ENCODE measurements at regions not wholly inside any gene's neighbourhood (a gene's known extent, or its start where the extent isn't known, plus 50 kb on each side); places are given as distances from the start of the nearest gene placed in this dataset.
A peak's percentile ranks its signal among the peaks of the same experiment; 100 is the strongest.

DNA sequence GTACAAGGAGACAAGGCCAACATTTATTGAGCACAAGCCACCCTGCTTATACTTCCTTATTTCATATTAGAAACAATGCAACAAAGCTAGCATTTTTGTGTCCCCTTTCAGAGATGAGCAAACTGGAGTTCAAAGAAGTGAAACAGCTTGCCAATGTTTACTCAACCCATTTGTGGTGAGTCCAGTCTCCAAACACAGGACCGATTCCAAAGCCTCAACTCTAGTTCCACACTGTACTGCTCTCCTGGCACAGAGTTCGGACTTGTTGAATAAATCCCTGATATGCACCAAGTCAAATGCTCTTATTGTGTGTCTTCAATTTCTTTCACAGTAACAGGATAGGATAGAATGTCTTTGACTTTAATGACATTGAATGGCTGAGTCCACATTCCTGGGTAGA, 604.8 kb upstream of the BRINP1 start:
- no peaks in the 10 kb centered on the region for H3K36me3 ChIP-seq (ENCODE audit: control insufficient read depth, insufficient read depth, low read length)
- 100% methylated on average over 1 of the region's 2 CpGs for WGBS, 2 experiments (ENCODE audit: insufficient coverage in 2 of 2)
- no peaks in the 10 kb centered on the region for H3K9me3 ChIP-seq (ENCODE audit: control insufficient read depth, low read length)
- no peak overlapping the region for H3K4me3 ChIP-seq (ENCODE audit: extremely low read depth, insufficient read depth, low read length, poor library complexity, severe bottlenecking)
- no peaks in the 10 kb centered on the region for H3K4me1 ChIP-seq (ENCODE audit: control insufficient read depth, insufficient read depth, low read length, poor library complexity, severe bottlenecking)
- H3K27ac ChIP-seq (ENCODE audit: low read depth, low read length, severe bottlenecking): no peak overlapping the region

DNA sequence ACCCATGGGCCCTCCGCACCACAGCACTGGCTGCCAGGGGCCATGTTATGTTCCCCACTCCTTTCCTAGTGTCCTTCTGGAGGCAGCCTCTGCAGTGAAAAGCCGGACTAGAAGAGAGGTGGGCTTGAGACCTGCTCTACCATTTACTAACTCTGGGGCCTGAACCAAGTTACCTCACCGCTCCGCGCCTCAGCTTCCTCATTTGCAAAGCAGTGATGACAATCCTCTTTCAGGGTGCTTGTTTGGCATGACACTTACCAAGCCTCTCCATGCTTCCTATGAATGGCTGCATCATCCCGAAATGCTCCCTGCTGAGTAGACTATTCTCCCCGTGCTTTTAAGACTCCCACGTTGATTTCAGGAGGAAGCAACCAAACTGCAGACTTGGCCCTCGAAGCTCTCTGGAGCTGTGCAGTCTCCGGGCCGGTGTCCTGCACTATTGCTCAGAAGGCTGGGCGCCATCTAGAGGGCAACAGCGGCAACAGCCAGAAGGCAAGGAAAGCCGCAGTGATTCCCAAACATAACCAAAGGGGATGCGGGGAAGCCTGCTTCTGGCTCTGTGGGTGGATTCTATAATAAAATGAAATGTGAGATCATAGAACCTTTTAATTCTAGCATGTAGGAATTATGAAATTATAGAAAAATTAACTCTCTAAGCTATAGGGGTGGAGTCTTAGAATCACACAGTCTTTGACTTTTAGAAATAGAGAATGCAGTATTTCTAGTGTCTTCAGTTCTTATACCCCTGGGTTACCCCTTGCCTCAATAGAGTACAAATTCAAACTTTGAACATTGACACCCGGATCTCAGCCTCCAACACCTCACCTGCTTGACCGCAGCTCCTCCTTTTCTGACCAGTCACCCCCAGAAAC, 599.8 kb upstream of the BRINP1 start:
- H3K9me3 ChIP-seq (ENCODE audit: control insufficient read depth, low read length): peaks cover 6% of the 10 kb centered on the region
- 39 to 58% methylated on average over 10 to 12 of the region's 17 CpGs for WGBS, 2 experiments (ENCODE audit: insufficient coverage in 2 of 2)
- H3K36me3 ChIP-seq (ENCODE audit: control insufficient read depth, insufficient read depth, low read length): no peaks in the 10 kb centered on the region
- no peak overlapping the region for H3K27ac ChIP-seq (ENCODE audit: low read depth, low read length, severe bottlenecking)
- no peaks in the 10 kb centered on the region for H3K4me1 ChIP-seq (ENCODE audit: control insufficient read depth, insufficient read depth, low read length, poor library complexity, severe bottlenecking)
- H3K4me3 ChIP-seq (ENCODE audit: extremely low read depth, insufficient read depth, low read length, poor library complexity, severe bottlenecking): no peak overlapping the region

DNA sequence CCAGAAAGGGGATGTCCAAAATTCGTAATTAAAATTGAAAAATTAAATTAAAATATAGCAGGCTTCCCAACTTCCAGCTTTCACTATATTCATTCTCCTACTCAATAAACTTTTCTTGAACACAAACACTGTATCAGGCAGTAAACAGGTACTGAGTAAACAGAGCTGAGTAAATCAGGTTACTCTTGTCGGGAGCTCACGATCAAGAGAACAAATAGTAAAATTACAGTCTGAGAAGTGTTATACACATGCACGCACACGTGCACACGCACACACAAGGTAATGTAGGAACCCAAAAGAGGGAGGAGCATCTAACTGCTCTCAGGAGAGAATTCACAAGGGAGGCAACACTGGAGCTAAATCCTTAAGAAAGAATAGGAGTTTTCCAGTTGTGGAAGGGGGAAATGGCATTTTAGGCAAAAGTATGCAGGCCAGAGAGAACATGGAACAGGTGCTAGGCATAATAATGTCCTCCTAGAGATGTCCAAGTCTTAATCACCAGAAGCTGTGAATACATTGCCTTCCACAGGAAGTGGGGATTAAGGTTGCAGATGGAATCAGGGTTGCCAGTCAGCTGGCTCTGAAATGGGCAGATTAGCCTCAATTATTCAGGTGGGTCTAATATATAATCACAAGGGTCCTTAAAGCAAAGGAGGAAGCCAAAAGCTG, 598.8 kb upstream of the BRINP1 start:
- no peaks in the 10 kb centered on the region for H3K36me3 ChIP-seq (ENCODE audit: control insufficient read depth, insufficient read depth, low read length)
- peaks cover 8% of the 10 kb centered on the region for H3K4me1 ChIP-seq (ENCODE audit: control insufficient read depth, insufficient read depth, low read length, poor library complexity, severe bottlenecking)
- no peak overlapping the region for H3K4me3 ChIP-seq (ENCODE audit: extremely low read depth, insufficient read depth, low read length, poor library complexity, severe bottlenecking)
- no peak overlapping the region for H3K27ac ChIP-seq (ENCODE audit: low read depth, low read length, severe bottlenecking)
- WGBS, 2 experiments (ENCODE audit: insufficient coverage in 2 of 2): 93 to 100% methylated on average over 4 to 5 of the region's 6 CpGs
- H3K9me3 ChIP-seq (ENCODE audit: control insufficient read depth, low read length): peaks cover 6% of the 10 kb centered on the region

DNA sequence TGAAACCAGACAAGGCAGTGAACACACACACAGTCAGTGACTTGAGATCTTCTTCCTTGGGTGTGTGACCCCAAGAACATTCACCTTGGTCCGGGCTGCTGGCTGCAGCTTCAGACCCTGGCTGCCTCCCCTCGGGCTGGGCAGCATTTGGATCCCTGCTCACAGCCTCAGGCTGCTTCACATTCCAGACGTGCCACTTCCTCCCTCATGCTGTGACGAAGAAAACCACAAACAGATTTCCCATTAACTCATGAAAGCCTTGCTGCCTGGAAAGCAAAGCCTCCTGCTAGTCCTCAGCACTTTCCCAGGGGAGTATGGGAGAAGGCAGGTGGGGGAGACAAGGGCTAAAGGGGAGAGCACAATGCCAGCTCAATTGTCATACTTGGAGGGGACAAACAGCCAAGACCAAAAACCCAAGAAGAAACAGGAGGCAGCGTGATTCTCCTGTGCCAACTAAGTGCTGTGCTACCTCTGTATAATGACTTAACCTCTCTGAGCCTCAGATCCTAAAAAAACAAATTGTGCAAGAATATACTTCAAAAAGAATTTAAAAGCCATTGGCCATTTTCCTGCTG, 594.6 kb upstream of the BRINP1 start:
- peak overlapping the region; percentile 96 for H3K27ac ChIP-seq (ENCODE audit: low read depth, low read length, severe bottlenecking)
- H3K4me3 ChIP-seq (ENCODE audit: extremely low read depth, insufficient read depth, low read length, poor library complexity, severe bottlenecking): no peak overlapping the region
- H3K4me1 ChIP-seq (ENCODE audit: control insufficient read depth, insufficient read depth, low read length, poor library complexity, severe bottlenecking): peaks cover 16% of the 10 kb centered on the region
- WGBS, 2 experiments (ENCODE audit: insufficient coverage in 2 of 2): 2 to 11% methylated on average over 3 of the region's 5 CpGs
- H3K9me3 ChIP-seq (ENCODE audit: control insufficient read depth, low read length): peaks cover 6% of the 10 kb centered on the region
- no peaks in the 10 kb centered on the region for H3K36me3 ChIP-seq (ENCODE audit: control insufficient read depth, insufficient read depth, low read length)

DNA sequence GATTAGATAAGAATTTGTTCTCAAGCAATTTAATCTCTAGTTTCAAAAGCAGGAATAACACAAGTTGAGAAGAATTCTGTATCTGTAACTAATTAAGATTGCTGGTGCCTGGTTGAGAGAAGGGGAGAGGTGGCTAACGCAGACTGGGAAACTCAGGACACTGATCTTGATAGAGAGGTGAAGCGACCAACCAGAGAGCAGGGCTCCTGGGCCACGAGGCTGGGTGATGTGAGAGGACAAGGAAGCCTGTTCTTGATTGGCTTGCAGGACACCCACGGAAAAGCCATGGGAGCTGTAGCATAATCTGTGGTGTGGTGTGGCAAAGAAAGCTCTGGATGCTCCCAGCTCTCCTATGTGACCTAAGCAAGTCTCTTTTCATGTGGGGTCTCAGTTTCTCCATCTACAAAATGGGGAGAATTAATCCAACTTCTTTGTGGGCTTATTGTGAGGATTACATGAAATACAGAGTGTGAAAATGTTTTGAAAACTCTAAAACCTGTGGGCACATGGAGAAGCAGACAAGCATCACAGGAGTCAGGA, 594.1 kb upstream of the BRINP1 start:
- H3K4me3 ChIP-seq (ENCODE audit: extremely low read depth, insufficient read depth, low read length, poor library complexity, severe bottlenecking): no peak overlapping the region
- H3K27ac ChIP-seq (ENCODE audit: low read depth, low read length, severe bottlenecking): peak overlapping the region; percentile 96
- H3K36me3 ChIP-seq (ENCODE audit: control insufficient read depth, insufficient read depth, low read length): no peaks in the 10 kb centered on the region
- 57% methylated on average over 3 of the region's 4 CpGs for WGBS, 2 experiments (ENCODE audit: insufficient coverage in 2 of 2)
- H3K4me1 ChIP-seq (ENCODE audit: control insufficient read depth, insufficient read depth, low read length, poor library complexity, severe bottlenecking): peaks cover 16% of the 10 kb centered on the region
- H3K9me3 ChIP-seq (ENCODE audit: control insufficient read depth, low read length): peaks cover 6% of the 10 kb centered on the region

DNA sequence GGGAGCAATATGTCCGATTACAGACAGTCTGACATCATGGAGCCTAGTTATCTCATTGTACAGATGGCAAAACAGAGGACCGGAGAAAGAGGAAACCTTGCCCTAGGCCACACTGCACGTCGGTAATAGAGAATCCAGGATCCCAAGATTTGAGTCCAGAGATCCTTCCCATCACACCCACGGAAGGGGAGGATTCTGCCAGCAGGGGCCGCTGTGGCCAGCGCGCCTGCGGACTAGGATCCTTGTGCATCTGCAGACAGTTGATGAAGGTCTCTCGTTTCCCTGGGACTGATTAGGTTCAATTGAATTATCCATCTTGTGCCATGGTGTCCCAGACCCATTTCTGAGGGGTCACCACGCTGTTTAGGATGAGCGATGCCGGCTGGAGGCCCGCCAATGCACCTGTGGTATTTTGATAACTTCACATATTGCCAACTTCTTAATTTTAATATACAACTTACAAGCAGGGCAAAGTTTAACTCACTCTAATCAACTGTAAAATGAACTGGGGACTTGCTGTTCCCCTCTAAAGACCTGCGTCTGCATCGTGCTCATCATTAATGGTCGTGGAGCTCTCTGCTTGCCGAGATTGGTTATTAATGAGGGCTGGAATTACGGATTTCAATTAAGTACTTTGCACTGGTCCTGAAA, 592.7 kb upstream of the BRINP1 start:
- 56 to 59% methylated on average over 13 to 18 of the region's 19 CpGs for WGBS, 2 experiments (ENCODE audit: insufficient coverage in 2 of 2)
- Histone ChIP-seq H3K36me3 (ENCODE audit: control insufficient read depth, insufficient read depth, low read length) (no peaks in the 10 kb centered on the region), H3K9me3 (ENCODE audit: control insufficient read depth, low read length) (peaks cover under 1% of the 10 kb centered on the region), H3K4me1 (ENCODE audit: control insufficient read depth, insufficient read depth, low read length, poor library complexity, severe bottlenecking) (peaks cover 16% of the 10 kb centered on the region), H3K4me3 (ENCODE audit: extremely low read depth, insufficient read depth, low read length, poor library complexity, severe bottlenecking) (no peak overlapping the region), H3K27ac (ENCODE audit: low read depth, low read length, severe bottlenecking) (no peak overlapping the region)

DNA sequence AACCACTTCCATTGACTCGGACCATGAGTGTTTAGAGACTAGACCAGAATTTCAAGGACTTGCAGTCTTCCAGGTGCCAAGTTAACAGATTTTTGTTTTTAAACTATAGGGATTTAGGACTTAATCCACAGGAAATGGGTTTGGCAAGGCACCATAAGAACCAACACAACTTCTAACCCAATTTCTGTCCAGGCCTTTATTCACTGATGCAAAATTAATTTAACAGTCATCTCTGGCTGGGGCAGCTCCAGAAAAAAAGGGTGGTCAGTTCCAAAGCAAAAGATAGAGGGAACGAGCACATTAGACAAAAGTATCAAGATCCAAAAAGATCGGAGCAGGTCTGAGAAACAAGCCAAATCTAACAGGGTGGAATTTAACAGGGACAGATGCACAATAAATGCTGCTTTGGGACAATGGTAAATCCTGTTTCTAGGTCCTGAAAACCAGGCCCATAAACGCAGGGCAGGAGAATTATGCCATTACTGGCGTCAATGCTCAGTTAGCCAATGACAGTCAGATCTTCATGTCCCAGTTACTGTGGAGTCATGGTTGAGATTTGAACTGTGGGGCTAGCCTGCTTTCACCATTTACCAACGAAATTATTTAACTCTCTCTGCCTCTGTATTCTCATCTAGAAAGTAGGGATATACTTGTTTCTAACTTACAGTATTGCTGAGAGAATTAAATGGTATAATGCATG, 590.8 kb upstream of the BRINP1 start:
- no peak overlapping the region for H3K27ac ChIP-seq (ENCODE audit: low read depth, low read length, severe bottlenecking)
- peaks cover 16% of the 10 kb centered on the region for H3K4me1 ChIP-seq (ENCODE audit: control insufficient read depth, insufficient read depth, low read length, poor library complexity, severe bottlenecking)
- no peak overlapping the region for H3K4me3 ChIP-seq (ENCODE audit: extremely low read depth, insufficient read depth, low read length, poor library complexity, severe bottlenecking)
- no peaks in the 10 kb centered on the region for H3K9me3 ChIP-seq (ENCODE audit: control insufficient read depth, low read length)
- 86 to 96% methylated on average over 4 to 5 of the region's 6 CpGs for WGBS, 2 experiments (ENCODE audit: insufficient coverage in 2 of 2)
- no peaks in the 10 kb centered on the region for H3K36me3 ChIP-seq (ENCODE audit: control insufficient read depth, insufficient read depth, low read length)

DNA sequence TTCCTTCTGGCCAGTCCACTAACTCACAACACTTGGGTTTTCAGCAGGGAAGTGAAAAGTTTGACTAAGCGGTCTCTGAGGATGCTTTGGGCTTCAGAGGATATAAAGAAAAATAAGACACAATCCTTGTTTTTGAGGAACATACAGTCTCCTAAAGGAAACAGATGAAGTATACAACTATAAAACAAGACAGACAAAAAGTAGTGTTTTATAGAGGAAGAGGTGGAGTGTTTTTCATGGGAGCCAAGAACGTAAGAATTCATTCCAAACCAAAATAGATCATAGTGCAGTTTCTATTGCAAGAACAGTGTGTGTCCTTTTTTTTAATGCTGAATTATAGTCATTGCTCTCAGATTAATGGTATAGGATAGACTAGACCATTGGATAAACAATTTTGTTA, 586.9 kb upstream of the BRINP1 start:
- no peaks in the 10 kb centered on the region for H3K36me3 ChIP-seq (ENCODE audit: control insufficient read depth, insufficient read depth, low read length)
- WGBS, 2 experiments (ENCODE audit: insufficient coverage in 2 of 2): no CpG with 5 or more reads among the region's 2 CpGs
- H3K4me1 ChIP-seq (ENCODE audit: control insufficient read depth, insufficient read depth, low read length, poor library complexity, severe bottlenecking): peaks cover 13% of the 10 kb centered on the region
- no peaks in the 10 kb centered on the region for H3K9me3 ChIP-seq (ENCODE audit: control insufficient read depth, low read length)
- H3K27ac ChIP-seq (ENCODE audit: low read depth, low read length, severe bottlenecking): no peak overlapping the region
- no peak overlapping the region for H3K4me3 ChIP-seq (ENCODE audit: extremely low read depth, insufficient read depth, low read length, poor library complexity, severe bottlenecking)

DNA sequence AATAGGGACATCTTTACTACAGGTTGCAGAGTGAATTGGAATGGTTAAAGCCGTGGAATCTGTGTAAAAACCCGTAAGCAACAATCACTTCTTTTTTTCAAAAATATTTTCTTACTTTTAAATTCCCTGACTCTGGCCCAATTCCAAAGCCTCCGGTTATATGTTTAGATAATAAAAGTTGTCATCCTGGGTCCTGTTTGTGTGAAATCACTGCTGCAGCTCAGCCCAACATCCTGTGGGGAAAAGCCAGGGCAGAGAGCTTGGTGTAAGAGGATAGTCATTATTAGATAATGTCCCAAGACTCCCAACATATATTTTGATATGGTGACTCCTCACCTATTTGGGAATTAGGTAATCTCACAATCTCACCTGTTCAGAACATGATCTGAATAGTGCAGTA, 586.0 kb upstream of the BRINP1 start:
- H3K4me3 ChIP-seq (ENCODE audit: extremely low read depth, insufficient read depth, low read length, poor library complexity, severe bottlenecking): no peak overlapping the region
- no peaks in the 10 kb centered on the region for H3K9me3 ChIP-seq (ENCODE audit: control insufficient read depth, low read length)
- peaks cover 14% of the 10 kb centered on the region for H3K4me1 ChIP-seq (ENCODE audit: control insufficient read depth, insufficient read depth, low read length, poor library complexity, severe bottlenecking)
- H3K36me3 ChIP-seq (ENCODE audit: control insufficient read depth, insufficient read depth, low read length): no peaks in the 10 kb centered on the region
- no CpG with 5 or more reads among the region's 3 CpGs for WGBS, 2 experiments (ENCODE audit: insufficient coverage in 2 of 2)
- no peak overlapping the region for H3K27ac ChIP-seq (ENCODE audit: low read depth, low read length, severe bottlenecking)

DNA sequence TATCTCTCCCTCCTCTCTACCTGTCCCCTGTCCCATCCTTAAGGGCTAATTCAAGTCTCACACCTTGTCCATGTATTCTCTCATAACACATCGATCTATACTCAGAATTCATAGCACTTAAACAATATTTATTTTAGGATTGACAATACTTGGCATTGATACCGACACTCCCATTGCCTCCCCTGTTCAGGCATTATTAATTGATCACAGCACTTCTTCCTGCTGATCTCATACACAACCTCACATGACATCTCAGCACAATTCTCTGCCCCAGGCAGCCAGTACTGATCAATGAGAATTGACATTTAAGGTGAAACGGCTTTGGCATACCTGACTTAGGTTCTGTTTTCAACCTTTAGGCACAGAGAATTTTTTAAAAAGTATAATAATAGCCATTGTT, 582.4 kb upstream of the BRINP1 start:
- no peak overlapping the region for H3K27ac ChIP-seq (ENCODE audit: low read depth, low read length, severe bottlenecking)
- no peak overlapping the region for H3K4me3 ChIP-seq (ENCODE audit: extremely low read depth, insufficient read depth, low read length, poor library complexity, severe bottlenecking)
- WGBS, 2 experiments (ENCODE audit: insufficient coverage in 2 of 2): 83 to 100% methylated on average over 1 of the region's 3 CpGs
- peaks cover 14% of the 10 kb centered on the region for H3K4me1 ChIP-seq (ENCODE audit: control insufficient read depth, insufficient read depth, low read length, poor library complexity, severe bottlenecking)
- H3K36me3 ChIP-seq (ENCODE audit: control insufficient read depth, insufficient read depth, low read length): no peaks in the 10 kb centered on the region
- H3K9me3 ChIP-seq (ENCODE audit: control insufficient read depth, low read length): no peaks in the 10 kb centered on the region

Data from mesodermal cell (in vitro differentiated cells).